Thoracic aorta (tissue), 2 donors: ENCODE measurements at regions not wholly inside any gene's neighbourhood (a gene's known extent, or its start where the extent isn't known, plus 50 kb on each side); places are given as distances from the start of the nearest gene placed in this dataset.

Experiments
- ATAC-seq: fragments of 150-250 bp; one replicate; pipeline ENCODE4 v1.8.0; 2017; ENCODE audit warnings: low read depth; ENCODE audit not compliant: insufficient number of reproducible peaks, low FRiP score
- DNase-seq: peaks from one replicate; pipeline ENCODE4 v3.0.0-alpha.2; 2020; ENCODE audit warnings: low spot score
- H3K27ac ChIP-seq, 2 donors: fragments of 200-600 bp; sonication (generic); 1 replicate in 1 of 2; 2 replicates in 1 of 2; pipeline ENCODE4 v1.5.1; 2016; ENCODE audit warnings: mild to moderate bottlenecking in 2 of 2, moderate library complexity in 2 of 2
- H3K27me3 ChIP-seq: fragments of 200-600 bp; sonication (generic); replicated peaks from 2 replicates; pipeline ENCODE4 v1.6.0; 2016; ENCODE audit warnings: mild to moderate bottlenecking; ENCODE audit not compliant: insufficient read depth
- H3K36me3 ChIP-seq: fragments of 200-600 bp; sonication (generic); one replicate; pipeline ENCODE4 v1.5.1; 2016
- H3K4me1 ChIP-seq, 2 donors: fragments of 200-600 bp; sonication (generic); 1 replicate in 1 of 2; 2 replicates in 1 of 2; pipeline versions ENCODE4 v1.5.1 to v1.6.0; 2016; ENCODE audit warnings: low read depth in 2 of 2, mild to moderate bottlenecking in 1 of 2; ENCODE audit not compliant: control insufficient read depth in 1 of 2
- H3K4me3 ChIP-seq: fragments of 200-600 bp; sonication (generic); 2 replicates; pipeline ENCODE4 v1.5.1; 2016; ENCODE audit warnings: mild to moderate bottlenecking
- H3K9me3 ChIP-seq: fragments of 200-600 bp; sonication (generic); 2 replicates; pipeline ENCODE4 v1.5.1; 2016
- TF ChIP-seq, protein P1 (sequence below): fragments of 200-600 bp; sonication (generic); IDR thresholded peaks from one replicate; pipeline ENCODE4 v1.5.1; 2019; ENCODE audit warnings: antibody characterized with exemption

DNA sequence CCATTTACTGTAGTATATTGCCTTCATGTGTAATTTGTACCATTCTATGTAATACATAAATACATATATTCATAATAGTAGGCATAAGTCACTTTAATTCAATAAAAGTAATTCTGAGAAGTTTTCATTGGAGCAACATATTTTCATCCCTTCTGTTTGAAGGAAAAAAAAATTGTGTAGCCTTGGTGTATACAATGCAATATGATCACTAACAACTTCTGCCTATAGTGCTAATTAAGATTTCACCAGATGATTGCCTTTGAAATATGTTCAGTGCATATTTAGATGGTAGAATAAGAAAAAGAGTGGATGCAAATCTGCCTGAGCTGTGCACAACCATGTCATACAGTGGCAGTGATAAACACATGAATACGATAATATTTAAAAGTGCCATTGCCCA is 996.8 kb downstream of the EFNA5 start:
- TF ChIP-seq, protein P1, sequence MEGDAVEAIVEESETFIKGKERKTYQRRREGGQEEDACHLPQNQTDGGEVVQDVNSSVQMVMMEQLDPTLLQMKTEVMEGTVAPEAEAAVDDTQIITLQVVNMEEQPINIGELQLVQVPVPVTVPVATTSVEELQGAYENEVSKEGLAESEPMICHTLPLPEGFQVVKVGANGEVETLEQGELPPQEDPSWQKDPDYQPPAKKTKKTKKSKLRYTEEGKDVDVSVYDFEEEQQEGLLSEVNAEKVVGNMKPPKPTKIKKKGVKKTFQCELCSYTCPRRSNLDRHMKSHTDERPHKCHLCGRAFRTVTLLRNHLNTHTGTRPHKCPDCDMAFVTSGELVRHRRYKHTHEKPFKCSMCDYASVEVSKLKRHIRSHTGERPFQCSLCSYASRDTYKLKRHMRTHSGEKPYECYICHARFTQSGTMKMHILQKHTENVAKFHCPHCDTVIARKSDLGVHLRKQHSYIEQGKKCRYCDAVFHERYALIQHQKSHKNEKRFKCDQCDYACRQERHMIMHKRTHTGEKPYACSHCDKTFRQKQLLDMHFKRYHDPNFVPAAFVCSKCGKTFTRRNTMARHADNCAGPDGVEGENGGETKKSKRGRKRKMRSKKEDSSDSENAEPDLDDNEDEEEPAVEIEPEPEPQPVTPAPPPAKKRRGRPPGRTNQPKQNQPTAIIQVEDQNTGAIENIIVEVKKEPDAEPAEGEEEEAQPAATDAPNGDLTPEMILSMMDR = no peak
- H3K9me3 ChIP-seq = no peaks in the 10 kb centered on the region
- H3K27me3 ChIP-seq = no peaks in the 10 kb centered on the region
- H3K4me1 ChIP-seq = no peaks in the 10 kb centered on the region
- no peak overlapping the region for H3K27ac ChIP-seq
- DNase-seq (no peak), ATAC-seq (no peak)
- H3K4me3 ChIP-seq = no peak overlapping the region
- no peaks in the 10 kb centered on the region for H3K36me3 ChIP-seq

DNA sequence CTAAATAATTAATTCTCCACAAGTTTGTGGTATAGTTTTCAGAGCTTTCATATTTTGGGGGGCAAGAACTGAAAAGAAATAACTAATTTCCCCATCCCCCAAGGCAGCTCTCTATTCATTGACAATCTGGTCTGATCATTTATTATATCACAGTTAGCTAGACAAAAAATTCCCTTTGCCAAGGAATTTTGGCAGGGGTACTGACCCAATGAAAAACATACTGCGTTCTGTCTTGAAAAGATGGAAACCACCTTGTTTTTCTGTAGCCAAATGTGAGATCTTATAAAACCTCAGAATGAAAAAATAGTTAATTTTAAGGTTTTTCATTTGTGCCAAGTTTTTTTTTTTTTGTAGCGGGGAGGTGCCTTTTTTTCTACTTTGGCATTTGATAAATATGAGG is 1008.9 kb downstream of the EFNA5 start:
- ATAC-seq (no peak), DNase-seq (no peak)
- Histone ChIP-seq H3K9me3 (no peaks in the 10 kb centered on the region), H3K4me3 (no peak overlapping the region), H3K36me3 (no peaks in the 10 kb centered on the region), H3K4me1 (no peaks in the 10 kb centered on the region), H3K27ac (no peak overlapping the region), H3K27me3 (no peaks in the 10 kb centered on the region)
- TF ChIP-seq, protein P1 = no peak

DNA sequence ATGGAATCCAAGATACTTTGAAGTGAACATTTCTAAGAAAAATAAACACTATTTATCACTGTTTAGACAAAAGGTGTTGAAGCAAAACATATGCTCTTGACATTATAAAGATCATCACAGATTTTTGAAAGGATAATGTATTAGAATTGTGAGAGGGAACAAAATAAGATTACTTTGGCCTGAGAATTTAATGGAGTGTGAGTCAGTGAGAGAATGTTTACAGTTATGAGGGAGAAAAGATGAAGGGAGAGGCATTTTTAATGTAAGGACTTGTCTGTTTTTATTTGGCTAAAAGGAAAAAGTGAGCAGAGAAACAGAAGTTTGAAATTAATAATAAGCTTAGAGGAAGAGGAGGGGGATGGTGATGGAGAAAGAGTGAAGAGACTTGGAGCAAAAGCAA is 1010.1 kb downstream of the EFNA5 start:
- Histone ChIP-seq H3K27me3 (no peaks in the 10 kb centered on the region), H3K4me3 (no peak overlapping the region), H3K27ac (no peak overlapping the region), H3K9me3 (no peaks in the 10 kb centered on the region), H3K4me1 (no peaks in the 10 kb centered on the region), H3K36me3 (no peaks in the 10 kb centered on the region)
- DNase-seq = no peak
- no peak for ATAC-seq
- TF ChIP-seq, protein P1 = no peak

DNA sequence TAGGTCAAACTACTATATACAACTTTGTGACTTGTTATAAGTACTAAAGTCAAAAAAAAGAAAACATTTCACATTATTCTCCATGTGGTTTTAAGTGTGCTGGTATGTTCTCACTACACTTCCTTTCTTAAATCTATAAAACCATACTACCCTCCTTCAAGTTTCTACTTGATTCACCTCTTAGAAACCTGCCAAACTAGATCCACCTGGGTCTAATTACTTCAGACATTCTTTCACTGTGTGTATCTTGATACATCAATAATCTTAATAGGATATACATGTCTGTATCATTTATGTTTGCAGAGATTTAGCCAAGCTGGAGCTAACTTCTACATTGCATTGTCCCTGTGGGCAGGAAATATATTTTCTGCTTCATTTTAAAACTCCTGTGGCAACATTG is 1012.6 kb downstream of the EFNA5 start:
- TF ChIP-seq, protein P1 = no peak
- DNase-seq (no peak), ATAC-seq (no peak)
- Histone ChIP-seq H3K27me3 (no peaks in the 10 kb centered on the region), H3K36me3 (no peaks in the 10 kb centered on the region), H3K9me3 (peaks cover 9% of the 10 kb centered on the region), H3K27ac (no peak overlapping the region), H3K4me1 (no peaks in the 10 kb centered on the region), H3K4me3 (no peak overlapping the region)

DNA sequence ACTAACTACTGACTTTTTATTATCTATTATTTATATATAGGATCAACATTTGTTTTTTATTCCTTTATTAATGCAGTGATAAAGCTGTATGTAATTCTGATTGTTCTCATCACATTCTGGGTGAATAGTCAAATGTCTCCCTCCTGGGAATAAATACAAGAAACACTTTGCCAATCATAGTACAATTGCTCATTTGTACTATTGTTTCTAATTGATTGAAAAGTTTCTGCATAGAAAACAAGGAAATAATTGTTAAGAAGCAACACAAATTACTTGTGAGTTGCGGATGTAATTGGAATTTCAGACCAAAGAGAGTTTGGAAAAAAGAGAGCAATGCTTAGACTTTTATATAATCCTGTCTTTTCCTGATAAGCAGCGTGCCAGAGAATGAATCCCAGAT is 1013.9 kb downstream of the EFNA5 start:
- Histone ChIP-seq H3K4me1 (no peaks in the 10 kb centered on the region), H3K27ac (no peak overlapping the region), H3K9me3 (peaks cover 9% of the 10 kb centered on the region), H3K4me3 (no peak overlapping the region), H3K27me3 (no peaks in the 10 kb centered on the region), H3K36me3 (no peaks in the 10 kb centered on the region)
- no peak for ATAC-seq
- no peak for DNase-seq
- TF ChIP-seq, protein P1 = no peak
